ENCODE measurements at regions not wholly inside any gene's neighbourhood (a gene's known extent, or its start where the extent isn't known, plus 50 kb on each side); places are given as distances from the start of the nearest gene placed in this dataset.
"Not testable (repeated sequence)": the region's sequence is repeated elsewhere in the genome, so short reads cannot be mapped to it uniquely, and the experiment has no call there.

- H3K4me1 ChIP-seq (ENCODE audit: control insufficient read depth, insufficient read depth, low read length, unreplicated experiment): no peaks in the 10 kb centered on the region
- H3K27ac ChIP-seq (ENCODE audit: low read depth, low read length): no peak overlapping the region
- no peaks in the 10 kb centered on the region for H3K27me3 ChIP-seq (ENCODE audit: insufficient read depth, low read length)
- H3K4me3 ChIP-seq (ENCODE audit: low read depth, low read length): no peak overlapping the region
- no peak overlapping the region for H2AFZ ChIP-seq (ENCODE audit: low read length, unreplicated experiment)
- no peaks in the 10 kb centered on the region for H3K36me3 ChIP-seq (ENCODE audit: insufficient read depth, low read length)
- H3K79me2 ChIP-seq (ENCODE audit: control insufficient read depth, insufficient read depth, low read length, unreplicated experiment): no peaks in the 10 kb centered on the region
Observed at GRCh38 chr6:144624716-144625115, 339.6 kb downstream of the UTRN start.

GRCh38 chr6:144630857-144631256, 345.7 kb downstream of the UTRN start:
- no peaks in the 10 kb centered on the region for H3K27me3 ChIP-seq (ENCODE audit: insufficient read depth, low read length)
- no peak overlapping the region for H3K27ac ChIP-seq (ENCODE audit: low read depth, low read length)
- no peaks in the 10 kb centered on the region for H3K4me1 ChIP-seq (ENCODE audit: control insufficient read depth, insufficient read depth, low read length, unreplicated experiment)
- H3K79me2 ChIP-seq (ENCODE audit: control insufficient read depth, insufficient read depth, low read length, unreplicated experiment): no peaks in the 10 kb centered on the region
- H3K4me3 ChIP-seq (ENCODE audit: low read depth, low read length): no peak overlapping the region
- H2AFZ ChIP-seq (ENCODE audit: low read length, unreplicated experiment): no peak overlapping the region
- no peaks in the 10 kb centered on the region for H3K36me3 ChIP-seq (ENCODE audit: insufficient read depth, low read length)

GRCh38 chr6:144632266-144632665, 347.1 kb downstream of the UTRN start:
- Histone ChIP-seq H3K36me3 (ENCODE audit: insufficient read depth, low read length) (no peaks in the 10 kb centered on the region), H3K79me2 (ENCODE audit: control insufficient read depth, insufficient read depth, low read length, unreplicated experiment) (no peaks in the 10 kb centered on the region), H2AFZ (ENCODE audit: low read length, unreplicated experiment) (no peak overlapping the region), H3K27me3 (ENCODE audit: insufficient read depth, low read length) (no peaks in the 10 kb centered on the region), H3K4me3 (ENCODE audit: low read depth, low read length) (no peak overlapping the region), H3K27ac (ENCODE audit: low read depth, low read length) (no peak overlapping the region), H3K4me1 (ENCODE audit: control insufficient read depth, insufficient read depth, low read length, unreplicated experiment) (no peaks in the 10 kb centered on the region)

- H3K27me3 ChIP-seq (ENCODE audit: insufficient read depth, low read length): no peaks in the 10 kb centered on the region
- H3K4me3 ChIP-seq (ENCODE audit: low read depth, low read length): no peak overlapping the region
- no peaks in the 10 kb centered on the region for H3K79me2 ChIP-seq (ENCODE audit: control insufficient read depth, insufficient read depth, low read length, unreplicated experiment)
- H3K4me1 ChIP-seq (ENCODE audit: control insufficient read depth, insufficient read depth, low read length, unreplicated experiment): no peaks in the 10 kb centered on the region
- no peak overlapping the region for H3K27ac ChIP-seq (ENCODE audit: low read depth, low read length)
- no peak overlapping the region for H2AFZ ChIP-seq (ENCODE audit: low read length, unreplicated experiment)
- H3K36me3 ChIP-seq (ENCODE audit: insufficient read depth, low read length): no peaks in the 10 kb centered on the region
Observed at GRCh38 chr6:144633886-144634285, 348.8 kb downstream of the UTRN start.

GRCh38 chr6:144634371-144634770, 349.2 kb downstream of the UTRN start:
- Histone ChIP-seq H3K4me1 (ENCODE audit: control insufficient read depth, insufficient read depth, low read length, unreplicated experiment) (no peaks in the 10 kb centered on the region), H3K79me2 (ENCODE audit: control insufficient read depth, insufficient read depth, low read length, unreplicated experiment) (no peaks in the 10 kb centered on the region), H3K27me3 (ENCODE audit: insufficient read depth, low read length) (no peaks in the 10 kb centered on the region), H2AFZ (ENCODE audit: low read length, unreplicated experiment) (no peak overlapping the region), H3K27ac (ENCODE audit: low read depth, low read length) (no peak overlapping the region), H3K36me3 (ENCODE audit: insufficient read depth, low read length) (no peaks in the 10 kb centered on the region), H3K4me3 (ENCODE audit: low read depth, low read length) (no peak overlapping the region)

- H3K4me1 ChIP-seq (ENCODE audit: control insufficient read depth, insufficient read depth, low read length, unreplicated experiment): no peaks in the 10 kb centered on the region
- no peaks in the 10 kb centered on the region for H3K36me3 ChIP-seq (ENCODE audit: insufficient read depth, low read length)
- H3K27ac ChIP-seq (ENCODE audit: low read depth, low read length): no peak overlapping the region
- H3K79me2 ChIP-seq (ENCODE audit: control insufficient read depth, insufficient read depth, low read length, unreplicated experiment): no peaks in the 10 kb centered on the region
- H2AFZ ChIP-seq (ENCODE audit: low read length, unreplicated experiment): no peak overlapping the region
- H3K27me3 ChIP-seq (ENCODE audit: insufficient read depth, low read length): no peaks in the 10 kb centered on the region
- H3K4me3 ChIP-seq (ENCODE audit: low read depth, low read length): no peak overlapping the region
Observed at GRCh38 chr6:144635051-144635450, 349.9 kb downstream of the UTRN start.

- not testable (repeated sequence) for H2AFZ ChIP-seq (ENCODE audit: low read length, unreplicated experiment); H3K79me2 ChIP-seq (ENCODE audit: control insufficient read depth, insufficient read depth, low read length, unreplicated experiment); H3K27ac ChIP-seq (ENCODE audit: low read depth, low read length); H3K4me1 ChIP-seq (ENCODE audit: control insufficient read depth, insufficient read depth, low read length, unreplicated experiment); H3K36me3 ChIP-seq (ENCODE audit: insufficient read depth, low read length); H3K4me3 ChIP-seq (ENCODE audit: low read depth, low read length); H3K27me3 ChIP-seq (ENCODE audit: insufficient read depth, low read length)
Observed at GRCh38 chr6:144636025-144636424, 350.9 kb downstream of the UTRN start.

GRCh38 chr6:144637541-144637940, 352.4 kb downstream of the UTRN start:
- no peak overlapping the region for H3K4me3 ChIP-seq (ENCODE audit: low read depth, low read length)
- no peaks in the 10 kb centered on the region for H3K36me3 ChIP-seq (ENCODE audit: insufficient read depth, low read length)
- no peaks in the 10 kb centered on the region for H3K4me1 ChIP-seq (ENCODE audit: control insufficient read depth, insufficient read depth, low read length, unreplicated experiment)

GRCh38 chr6:144639654-144640053, 354.5 kb downstream of the UTRN start:
- H3K4me3 ChIP-seq (ENCODE audit: low read depth, low read length): no peak overlapping the region
- H3K27me3 ChIP-seq (ENCODE audit: insufficient read depth, low read length): no peaks in the 10 kb centered on the region
- H2AFZ ChIP-seq (ENCODE audit: low read length, unreplicated experiment): no peak overlapping the region
- no peaks in the 10 kb centered on the region for H3K79me2 ChIP-seq (ENCODE audit: control insufficient read depth, insufficient read depth, low read length, unreplicated experiment)
- no peak overlapping the region for H3K27ac ChIP-seq (ENCODE audit: low read depth, low read length)
- H3K4me1 ChIP-seq (ENCODE audit: control insufficient read depth, insufficient read depth, low read length, unreplicated experiment): no peaks in the 10 kb centered on the region
- no peaks in the 10 kb centered on the region for H3K36me3 ChIP-seq (ENCODE audit: insufficient read depth, low read length)

More at GRCh38 chr6:144637541-144637940, 352.4 kb downstream of the UTRN start:
- Histone ChIP-seq H3K27ac (ENCODE audit: low read depth, low read length) (no peak overlapping the region), H3K27me3 (ENCODE audit: insufficient read depth, low read length) (no peaks in the 10 kb centered on the region), H2AFZ (ENCODE audit: low read length, unreplicated experiment) (no peak overlapping the region), H3K79me2 (ENCODE audit: control insufficient read depth, insufficient read depth, low read length, unreplicated experiment) (no peaks in the 10 kb centered on the region)

- no peaks in the 10 kb centered on the region for H3K79me2 ChIP-seq (ENCODE audit: control insufficient read depth, insufficient read depth, low read length, unreplicated experiment)
- no peaks in the 10 kb centered on the region for H3K36me3 ChIP-seq (ENCODE audit: insufficient read depth, low read length)
- H3K4me1 ChIP-seq (ENCODE audit: control insufficient read depth, insufficient read depth, low read length, unreplicated experiment): no peaks in the 10 kb centered on the region
- no peak overlapping the region for H2AFZ ChIP-seq (ENCODE audit: low read length, unreplicated experiment)
- no peak overlapping the region for H3K27ac ChIP-seq (ENCODE audit: low read depth, low read length)
- no peaks in the 10 kb centered on the region for H3K27me3 ChIP-seq (ENCODE audit: insufficient read depth, low read length)
- no peak overlapping the region for H3K4me3 ChIP-seq (ENCODE audit: low read depth, low read length)
Observed at GRCh38 chr6:144641286-144641685, 356.2 kb downstream of the UTRN start.

GRCh38 chr6:144644776-144645175, 359.6 kb downstream of the UTRN start:
- Histone ChIP-seq H2AFZ (ENCODE audit: low read length, unreplicated experiment) (no peak overlapping the region), H3K4me3 (ENCODE audit: low read depth, low read length) (no peak overlapping the region), H3K27me3 (ENCODE audit: insufficient read depth, low read length) (no peaks in the 10 kb centered on the region), H3K79me2 (ENCODE audit: control insufficient read depth, insufficient read depth, low read length, unreplicated experiment) (no peaks in the 10 kb centered on the region), H3K4me1 (ENCODE audit: control insufficient read depth, insufficient read depth, low read length, unreplicated experiment) (no peaks in the 10 kb centered on the region), H3K27ac (ENCODE audit: low read depth, low read length) (no peak overlapping the region), H3K36me3 (ENCODE audit: insufficient read depth, low read length) (no peaks in the 10 kb centered on the region)

All from ACC112 (cell line).